Subcutaneous abdominal adipose tissue (tissue), 5 donors: ENCODE measurements at regions not wholly inside any gene's neighbourhood (a gene's known extent, or its start where the extent isn't known, plus 50 kb on each side); places are given as distances from the start of the nearest gene placed in this dataset.

Experiments
- H3K27ac ChIP-seq: one replicate; pipeline ENCODE4 v1.7.0; 2013; ENCODE audit warnings: low read depth, mild to moderate bottlenecking, inconsistent platforms, low read length, moderate library complexity
- H3K27me3 ChIP-seq, 5 donors: one replicate each; pipeline ENCODE4 v1.7.0; 2013; ENCODE audit warnings: low read length in 5 of 5, inconsistent platforms in 1 of 5; ENCODE audit not compliant: control insufficient read depth in 5 of 5, insufficient read depth in 4 of 5
- H3K36me3 ChIP-seq, 5 donors: one replicate each; pipeline ENCODE4 v1.7.0; 2013; ENCODE audit warnings: low read length in 5 of 5; ENCODE audit not compliant: control insufficient read depth in 5 of 5, insufficient read depth in 5 of 5
- H3K4me1 ChIP-seq, 5 donors: one replicate each; pipeline ENCODE4 v1.7.0; 2013; ENCODE audit warnings: low read length in 5 of 5, mild to moderate bottlenecking in 3 of 5, moderate library complexity in 1 of 5; ENCODE audit not compliant: control insufficient read depth in 5 of 5, insufficient read depth in 5 of 5
- H3K4me3 ChIP-seq, 5 donors: one replicate each; pipeline ENCODE4 v1.7.0; 2013; ENCODE audit warnings: low read length in 5 of 5, low read depth in 1 of 5
- H3K9ac ChIP-seq, 5 donors: one replicate each; pipeline ENCODE4 v1.7.0; 2013; ENCODE audit warnings: low read length in 5 of 5, mild to moderate bottlenecking in 4 of 5, moderate library complexity in 3 of 5
- H3K9me3 ChIP-seq, 5 donors: one replicate each; pipeline ENCODE4 v1.7.0; 2013; ENCODE audit warnings: low read length in 5 of 5; ENCODE audit not compliant: control insufficient read depth in 5 of 5
- donor health status: healthy.
- donor health status: healthy.
- donor health status: healthy.
- donor health status: healthy.
- donor health status: healthy.

GRCh38 chr4:35539404-35540055 lies 704.8 kb downstream of the ARAP2 start:
- H3K4me3 ChIP-seq, result no peak overlapping the region
- H3K27me3 ChIP-seq, result no peaks in the 10 kb centered on the region
- no peaks in the 10 kb centered on the region for H3K36me3 ChIP-seq
- H3K9me3 ChIP-seq, result peaks cover 0 to 5% (median 0%) of the 10 kb centered on the region in 5 donors
- H3K4me1 ChIP-seq, result no peaks in the 10 kb centered on the region
- no peak overlapping the region for H3K27ac ChIP-seq
- H3K9ac ChIP-seq, result no peak overlapping the region

DNA sequence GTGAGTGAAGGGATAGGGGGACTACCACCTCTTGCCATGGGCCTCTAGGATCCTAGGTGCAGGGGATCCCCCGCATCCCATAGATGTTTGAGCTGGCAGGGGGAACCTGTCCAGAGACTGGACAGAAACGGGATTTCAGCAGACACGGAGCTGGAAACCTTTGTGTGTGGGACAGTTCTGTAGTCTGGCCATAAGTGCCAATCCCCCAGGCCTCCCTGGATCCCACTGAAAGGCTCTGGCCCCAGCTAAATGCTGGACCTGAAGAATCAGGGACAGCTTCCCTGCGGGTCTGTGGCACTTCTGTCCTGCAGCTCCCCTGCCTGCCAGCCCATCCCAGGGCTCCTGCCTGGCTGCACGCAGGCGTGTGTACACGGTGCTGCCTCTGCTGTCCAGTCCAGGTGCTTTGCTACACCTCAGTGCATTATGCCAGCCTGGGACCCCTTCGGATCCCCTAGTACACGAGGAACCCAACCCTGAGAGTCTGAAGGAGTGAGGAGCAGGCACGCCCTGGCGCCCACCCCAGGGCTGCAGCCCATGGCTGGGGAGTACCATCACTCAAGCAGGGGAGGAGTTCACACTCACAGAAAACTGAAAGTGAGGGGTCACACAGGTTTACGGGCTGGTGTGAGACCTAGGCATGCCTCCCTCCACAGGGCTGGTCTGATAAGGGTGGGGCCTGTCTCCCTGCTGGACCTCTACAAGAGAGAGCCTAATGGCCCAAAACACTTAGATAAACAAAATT lies 703.0 kb downstream of the ARAP2 start:
- no peak overlapping the region for H3K27ac ChIP-seq
- no peaks in the 10 kb centered on the region for H3K4me1 ChIP-seq

GRCh38 chr4:35541888-35542213 lies 702.5 kb downstream of the ARAP2 start:
- Histone ChIP-seq H3K27ac (no peak overlapping the region), H3K4me1 (no peaks in the 10 kb centered on the region), H3K4me3 (no peak overlapping the region), H3K9ac (no peak overlapping the region), H3K27me3 (no peaks in the 10 kb centered on the region), H3K36me3 (no peaks in the 10 kb centered on the region), H3K9me3 (peaks cover 0 to 5% (median 0%) of the 10 kb centered on the region in 5 donors)

More for the DNA sequence above, 703.0 kb downstream of the ARAP2 start:
- H3K9me3 ChIP-seq, result peaks cover 0 to 5% (median 0%) of the 10 kb centered on the region in 5 donors
- H3K36me3 ChIP-seq, result no peaks in the 10 kb centered on the region
- no peak overlapping the region for H3K4me3 ChIP-seq
- no peak overlapping the region for H3K9ac ChIP-seq
- H3K27me3 ChIP-seq, result no peaks in the 10 kb centered on the region

- Histone ChIP-seq H3K4me1 (no peaks in the 10 kb centered on the region), H3K27ac (no peak overlapping the region), H3K4me3 (no peak overlapping the region), H3K9me3 (no peaks in the 10 kb centered on the region), H3K27me3 (no peaks in the 10 kb centered on the region), H3K36me3 (no peaks in the 10 kb centered on the region), H3K9ac (no peak overlapping the region)
These were observed 695.4 kb downstream of the ARAP2 start for GRCh38 chr4:35548921-35549320.

DNA sequence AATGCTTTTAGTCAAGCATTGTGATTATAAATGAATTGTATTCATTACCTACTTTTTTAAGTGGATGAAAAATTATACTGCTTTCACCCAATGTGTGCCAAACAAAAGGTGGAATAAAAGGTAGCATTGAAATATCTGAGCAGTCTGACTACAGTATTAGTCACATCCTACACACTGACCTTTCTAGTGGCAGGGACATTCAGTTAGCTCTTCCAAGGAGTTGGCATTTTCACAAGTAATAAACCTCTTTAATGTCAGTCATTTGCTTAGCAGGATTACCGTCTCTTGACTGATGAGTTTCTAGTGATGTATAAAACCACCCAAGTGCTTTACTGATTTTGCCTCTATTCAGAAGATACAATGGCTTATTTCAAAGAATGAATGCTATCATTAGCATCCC lies 687.9 kb downstream of the ARAP2 start:
- Histone ChIP-seq H3K4me3 (no peak overlapping the region), H3K36me3 (no peaks in the 10 kb centered on the region), H3K27ac (no peak overlapping the region), H3K4me1 (no peaks in the 10 kb centered on the region), H3K9ac (no peak overlapping the region), H3K27me3 (no peaks in the 10 kb centered on the region), H3K9me3 (peaks cover 0 to 12% (median 7%) of the 10 kb centered on the region in 5 donors)

DNA sequence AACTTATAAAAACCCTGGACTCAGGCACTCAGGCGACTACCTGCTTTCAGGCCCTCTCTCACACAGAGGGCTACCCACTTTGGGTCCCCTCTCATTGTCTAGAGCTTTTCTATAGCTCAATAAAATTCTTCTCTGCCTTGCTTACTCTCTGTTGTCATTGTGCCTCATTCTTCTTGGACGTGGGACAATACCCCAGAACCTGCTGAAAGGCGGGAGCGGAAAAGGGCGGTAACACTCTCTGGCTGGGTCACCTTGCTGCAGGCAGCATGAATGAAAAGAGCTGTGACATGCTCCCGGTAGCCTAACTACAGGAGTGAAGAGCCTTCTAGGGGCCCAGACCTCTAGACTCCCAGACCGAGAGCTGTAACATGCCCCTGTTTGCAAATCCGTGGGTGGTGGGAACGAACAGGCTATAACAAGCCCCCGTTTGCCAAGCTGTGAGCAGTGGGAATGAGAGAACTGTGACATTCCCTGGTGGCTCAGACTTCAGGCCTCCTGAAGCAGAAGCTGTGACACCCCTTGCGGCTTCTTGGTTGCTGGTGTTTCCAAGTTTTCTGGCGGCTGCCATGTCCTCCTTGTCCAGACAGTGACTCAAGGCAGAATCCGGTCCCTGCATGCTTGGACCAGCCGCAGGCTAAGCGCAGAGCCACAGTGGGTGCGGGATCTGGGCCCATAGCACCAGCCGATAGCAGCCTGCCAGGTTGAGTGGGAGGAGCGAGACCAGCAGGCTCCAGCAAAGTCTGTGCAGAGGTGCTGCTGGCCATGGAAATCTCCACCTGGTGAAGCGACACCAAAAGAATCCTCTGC lies 684.6 kb downstream of the ARAP2 start:
- Histone ChIP-seq H3K36me3 (no peaks in the 10 kb centered on the region), H3K4me3 (peak overlapping the region in 1 of 5 donors; percentile 7), H3K27me3 (no peaks in the 10 kb centered on the region), H3K9ac (no peak overlapping the region), H3K9me3 (peaks cover 0 to 12% (median 7%) of the 10 kb centered on the region in 5 donors), H3K4me1 (no peaks in the 10 kb centered on the region), H3K27ac (no peak overlapping the region)

DNA sequence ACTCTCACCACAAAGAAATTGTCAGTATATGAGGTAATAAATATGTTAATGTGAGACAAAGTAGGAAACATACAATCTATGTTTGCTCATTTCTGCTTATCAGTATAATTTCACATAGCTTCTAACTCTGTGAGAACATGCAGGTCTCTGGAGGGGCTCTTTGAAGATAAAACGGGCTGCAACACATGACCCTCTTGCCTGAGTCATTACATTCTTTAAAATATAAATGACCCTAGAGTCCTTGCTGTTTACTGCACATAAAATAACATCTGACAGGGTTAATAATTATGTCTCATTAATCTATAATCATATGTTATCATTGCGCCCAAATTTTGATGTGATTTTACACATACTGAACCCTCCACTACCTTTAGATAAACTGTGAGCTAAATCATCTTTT lies 681.5 kb downstream of the ARAP2 start:
- Histone ChIP-seq H3K27ac (no peak overlapping the region), H3K4me3 (no peak overlapping the region), H3K9me3 (peaks cover 0 to 12% (median 7%) of the 10 kb centered on the region in 5 donors), H3K9ac (no peak overlapping the region), H3K27me3 (no peaks in the 10 kb centered on the region), H3K36me3 (no peaks in the 10 kb centered on the region), H3K4me1 (no peaks in the 10 kb centered on the region)

GRCh38 chr4:35565640-35566039 lies 678.7 kb downstream of the ARAP2 start:
- Histone ChIP-seq H3K9me3 (no peaks in the 10 kb centered on the region), H3K27me3 (no peaks in the 10 kb centered on the region), H3K27ac (no peak overlapping the region), H3K4me1 (no peaks in the 10 kb centered on the region), H3K9ac (no peak overlapping the region), H3K36me3 (no peaks in the 10 kb centered on the region), H3K4me3 (no peak overlapping the region)

DNA sequence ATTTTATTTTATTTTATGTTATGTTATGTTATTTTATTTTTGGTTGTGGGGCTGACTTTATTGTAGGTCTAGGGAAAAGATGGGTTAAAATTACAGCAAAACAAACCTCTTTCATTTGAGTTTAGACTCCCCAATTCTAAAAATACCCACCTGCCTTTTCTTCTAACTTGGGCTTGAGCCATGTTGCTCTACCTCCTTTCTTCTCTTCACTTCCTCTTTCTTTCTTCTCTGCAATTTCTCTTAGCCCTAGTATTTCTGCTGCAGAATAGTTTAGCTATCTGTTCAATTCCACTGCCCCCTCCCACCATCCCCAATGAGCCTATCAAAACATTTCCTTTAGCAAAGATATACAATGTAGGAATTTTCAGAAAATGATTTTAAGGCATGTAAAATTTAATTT lies 653.3 kb downstream of the ARAP2 start:
- no peak overlapping the region for H3K27ac ChIP-seq
- H3K4me3 ChIP-seq, result no peak overlapping the region
- H3K9ac ChIP-seq, result no peak overlapping the region
- no peaks in the 10 kb centered on the region for H3K4me1 ChIP-seq
- H3K9me3 ChIP-seq, result no peaks in the 10 kb centered on the region
- no peaks in the 10 kb centered on the region for H3K27me3 ChIP-seq
- H3K36me3 ChIP-seq, result no peaks in the 10 kb centered on the region

DNA sequence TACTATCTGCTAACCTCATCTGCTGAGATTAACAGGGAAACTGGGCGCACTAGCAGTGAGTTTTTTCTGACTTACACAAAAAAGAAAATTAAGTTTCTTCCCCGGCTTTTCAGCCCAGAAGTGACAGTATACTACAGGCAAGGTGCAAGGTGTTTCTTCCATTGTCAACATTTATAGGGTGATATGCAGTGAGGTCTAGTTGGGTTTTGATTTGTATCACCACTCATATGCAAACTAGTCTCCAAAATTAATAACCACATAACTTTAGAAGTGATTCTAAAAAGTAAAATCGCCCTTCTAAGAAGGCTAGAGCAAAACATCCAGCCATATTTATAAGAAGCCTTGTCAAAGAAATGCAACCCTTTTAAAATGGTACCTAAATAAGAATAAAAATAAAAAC lies 640.1 kb downstream of the ARAP2 start:
- Histone ChIP-seq H3K36me3 (no peaks in the 10 kb centered on the region), H3K9ac (no peak overlapping the region), H3K9me3 (no peaks in the 10 kb centered on the region), H3K4me1 (no peaks in the 10 kb centered on the region), H3K27ac (no peak overlapping the region), H3K4me3 (no peak overlapping the region), H3K27me3 (no peaks in the 10 kb centered on the region)
